Upper lobe of left lung (tissue), 4 donors: ENCODE measurements at regions not wholly inside any gene's neighbourhood (a gene's known extent, or its start where the extent isn't known, plus 50 kb on each side); places are given as distances from the start of the nearest gene placed in this dataset.
"Not testable (repeated sequence)": the region's sequence is repeated elsewhere in the genome, so short reads cannot be mapped to it uniquely, and the experiment has no call there.

Source experiments
- CTCF ChIP-seq, 6 experiments: fragments of 450-650 bp in 4 of 6; fragments of 200-600 bp in 2 of 6; sonication (generic) in 2 of 6; IDR thresholded peaks; one replicate each; pipeline ENCODE4 v1.5.1; 2016 to 2019; ENCODE audit warnings: antibody characterized with exemption in 6 of 6
- POLR2A ChIP-seq, 4 donors: fragments of 450-650 bp; IDR thresholded peaks; one replicate each; pipeline ENCODE4 v1.5.1; 2016 to 2017; ENCODE audit warnings: antibody characterized with exemption in 4 of 4, mild to moderate bottlenecking in 2 of 4
- POLR2AphosphoS5 ChIP-seq, 2 donors: sonication (generic); formaldehyde crosslinking; IDR thresholded peaks; one replicate each; pipeline ENCODE4 v1.5.1; 2017; ENCODE audit warnings: antibody characterized with exemption in 2 of 2

- not testable (repeated sequence) for TF ChIP-seq CTCF, POLR2AphosphoS5, POLR2A (IDR thresholded peaks at IDR 0.05)
Measured at GRCh38 chr3:20427268-20427667, 241.3 kb upstream of the SGO1 start.
